ENCODE measurements at regions not wholly inside any gene's neighbourhood (a gene's known extent, or its start where the extent isn't known, plus 50 kb on each side); places are given as distances from the start of the nearest gene placed in this dataset.

DNA sequence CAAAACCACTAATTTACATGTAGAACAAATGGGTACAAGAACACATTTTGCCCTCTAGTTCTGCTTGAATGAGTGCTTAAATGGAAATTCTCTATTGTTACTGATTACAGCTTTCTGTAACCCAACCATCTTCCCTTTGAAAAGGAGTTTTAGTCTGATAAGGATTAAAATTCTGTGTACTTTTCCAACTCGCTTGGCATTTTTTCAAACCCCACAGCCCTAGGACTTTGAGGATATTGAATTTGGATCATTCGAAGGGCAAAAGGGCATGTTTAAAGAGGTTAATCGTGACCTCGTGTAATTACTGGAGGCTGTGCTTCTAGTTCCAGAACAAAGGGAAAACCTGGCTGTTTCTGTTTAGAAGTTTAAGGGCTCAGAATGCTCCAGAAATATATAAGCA is 432.3 kb downstream of the PID1 start:
- no peak for DNase-seq
- no peaks in the 10 kb centered on the region; the same call in 1 of the 2 replicates for H3K9me3 ChIP-seq
- H3K36me3 ChIP-seq, result no peaks in the 10 kb centered on the region
- H3K27me3 ChIP-seq, result no peaks in the 10 kb centered on the region
- H3K4me3 ChIP-seq, result no peak overlapping the region

GRCh38 chr2:228828397-228828796 is 442.7 kb downstream of the PID1 start:
- H3K4me3 ChIP-seq, result no peak overlapping the region
- no peaks in the 10 kb centered on the region for H3K27me3 ChIP-seq
- H3K9me3 ChIP-seq, result no peaks in the 10 kb centered on the region; the same call in 1 of the 2 replicates
- DNase-seq, result no peak
- H3K36me3 ChIP-seq, result no peaks in the 10 kb centered on the region

GRCh38 chr2:228827056-228827700 is 443.9 kb downstream of the PID1 start:
- Histone ChIP-seq H3K9me3 (no peaks in the 10 kb centered on the region; the same call in 1 of the 2 replicates), H3K36me3 (no peaks in the 10 kb centered on the region), H3K4me3 (no peak overlapping the region), H3K27me3 (no peaks in the 10 kb centered on the region)
- DNase-seq, result peak; percentile 5

GRCh38 chr2:228819701-228820100 is 451.4 kb downstream of the PID1 start:
- peaks cover 1% of the 10 kb centered on the region; the same call in 1 of the 2 replicates for H3K9me3 ChIP-seq
- no peaks in the 10 kb centered on the region for H3K36me3 ChIP-seq
- no peak overlapping the region for H3K4me3 ChIP-seq
- no peaks in the 10 kb centered on the region for H3K27me3 ChIP-seq
- no peak for DNase-seq

- Histone ChIP-seq H3K36me3 (no peaks in the 10 kb centered on the region), H3K27me3 (no peaks in the 10 kb centered on the region), H3K9me3 (no peaks in the 10 kb centered on the region), H3K4me3 (no peak overlapping the region)
- DNase-seq, result no peak
Observed at GRCh38 chr2:228802181-228803071, 468.7 kb downstream of the PID1 start.

GRCh38 chr2:228801451-228801850 is 469.6 kb downstream of the PID1 start:
- H3K9me3 ChIP-seq, result no peaks in the 10 kb centered on the region

GRCh38 chr2:228799208-228799588 is 471.9 kb downstream of the PID1 start:
- H3K4me3 ChIP-seq, result no peak overlapping the region
- no peaks in the 10 kb centered on the region for H3K9me3 ChIP-seq
- H3K27me3 ChIP-seq, result no peaks in the 10 kb centered on the region
- H3K36me3 ChIP-seq, result no peaks in the 10 kb centered on the region
- no peak for DNase-seq

More at GRCh38 chr2:228801451-228801850, 469.6 kb downstream of the PID1 start:
- H3K4me3 ChIP-seq, result no peak overlapping the region
- no peaks in the 10 kb centered on the region for H3K36me3 ChIP-seq
- peak; percentile 11 for DNase-seq
- H3K27me3 ChIP-seq, result no peaks in the 10 kb centered on the region

GRCh38 chr2:228798458-228799207 is 472.5 kb downstream of the PID1 start:
- no peaks in the 10 kb centered on the region for H3K9me3 ChIP-seq
- no peak overlapping the region for H3K4me3 ChIP-seq
- H3K36me3 ChIP-seq, result no peaks in the 10 kb centered on the region
- no peaks in the 10 kb centered on the region for H3K27me3 ChIP-seq
- no peak for DNase-seq

DNA sequence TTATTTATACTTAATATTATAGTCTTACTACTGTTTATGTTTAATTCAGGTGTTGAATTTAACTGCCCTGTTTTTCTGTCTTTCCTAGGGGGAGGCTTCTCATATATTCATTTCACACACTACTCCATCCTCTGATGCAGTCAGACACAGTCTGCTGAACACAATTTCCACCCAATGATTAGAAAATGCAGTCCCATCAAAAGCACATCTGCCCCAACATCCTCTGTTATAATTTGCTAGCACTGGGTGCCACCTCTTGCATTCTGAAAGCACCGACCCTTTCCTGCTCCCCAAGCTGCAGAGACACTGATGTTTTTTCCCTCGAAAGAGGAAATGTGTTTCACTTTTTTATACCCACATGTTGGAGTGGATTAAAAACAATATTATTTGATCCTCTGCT is 474.7 kb downstream of the PID1 start:
- Histone ChIP-seq H3K4me3 (no peak overlapping the region), H3K9me3 (no peaks in the 10 kb centered on the region)
- DNase-seq, result no peak

GRCh38 chr2:228793116-228793515 is 478.0 kb downstream of the PID1 start:
- DNase-seq, result no peak
- H3K9me3 ChIP-seq, result no peaks in the 10 kb centered on the region
- no peaks in the 10 kb centered on the region for H3K36me3 ChIP-seq
- no peaks in the 10 kb centered on the region for H3K27me3 ChIP-seq
- H3K4me3 ChIP-seq, result no peak overlapping the region

More for the DNA sequence above, 474.7 kb downstream of the PID1 start:
- Histone ChIP-seq H3K27me3 (no peaks in the 10 kb centered on the region), H3K36me3 (no peaks in the 10 kb centered on the region)

DNA sequence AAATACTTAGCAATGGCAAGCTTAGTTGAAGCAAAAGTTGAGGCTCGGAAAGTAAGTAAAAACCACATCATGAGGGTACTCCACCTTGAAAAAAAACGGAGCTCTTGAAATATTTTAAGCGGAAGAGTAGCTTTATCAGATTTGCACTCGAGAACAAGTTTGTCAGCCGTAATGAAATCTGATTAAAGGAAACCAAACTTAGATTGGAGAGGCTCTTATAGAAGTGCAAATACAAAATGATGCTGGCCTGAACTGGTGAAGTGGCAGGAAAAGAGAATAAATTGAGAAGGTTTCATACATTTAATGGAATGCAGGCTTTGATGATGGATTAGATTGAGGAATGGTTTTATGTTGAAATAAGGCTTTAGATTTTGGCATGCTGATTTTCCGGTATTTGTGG is 484.2 kb downstream of the PID1 start:
- H3K9me3 ChIP-seq, result no peaks in the 10 kb centered on the region
- H3K36me3 ChIP-seq, result no peaks in the 10 kb centered on the region
- no peak overlapping the region for H3K4me3 ChIP-seq
- H3K27me3 ChIP-seq, result no peaks in the 10 kb centered on the region
- DNase-seq, result no peak

- DNase-seq, result no peak
Observed at GRCh38 chr2:228782281-228782680, 488.8 kb downstream of the PID1 start.

GRCh38 chr2:228777855-228778355 is 493.2 kb downstream of the PID1 start:
- no peak for DNase-seq

More at GRCh38 chr2:228782281-228782680, 488.8 kb downstream of the PID1 start:
- Histone ChIP-seq H3K9me3 (no peaks in the 10 kb centered on the region), H3K4me3 (no peak overlapping the region), H3K36me3 (no peaks in the 10 kb centered on the region), H3K27me3 (no peaks in the 10 kb centered on the region)

DNA sequence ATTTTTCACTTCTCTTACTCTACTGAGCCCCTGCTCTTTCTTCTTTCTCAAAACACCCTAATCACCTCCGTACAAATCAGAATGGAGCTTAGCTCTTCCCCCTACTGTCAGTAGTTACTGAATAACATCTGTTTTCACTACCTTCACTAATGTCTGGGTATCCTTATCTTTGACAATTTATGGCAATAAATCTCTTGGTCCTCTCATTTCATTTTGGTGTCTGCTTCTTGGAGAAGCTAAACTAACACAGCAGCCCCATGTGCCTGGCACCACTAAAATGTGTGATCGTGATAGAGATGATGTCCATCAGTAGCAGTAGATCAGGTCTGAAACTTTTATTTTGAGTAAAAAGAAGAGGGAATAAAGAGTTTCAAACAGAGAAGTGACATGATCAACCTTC is 496.5 kb downstream of the PID1 start:
- Histone ChIP-seq H3K36me3 (no peaks in the 10 kb centered on the region; the same call in 1 of the 2 replicates), H3K27me3 (no peaks in the 10 kb centered on the region), H3K9me3 (peaks cover 11% of the 10 kb centered on the region), H3K4me3 (no peak overlapping the region)
- no peak for DNase-seq

More at GRCh38 chr2:228777855-228778355, 493.2 kb downstream of the PID1 start:
- Histone ChIP-seq H3K4me3 (no peak overlapping the region), H3K36me3 (no peaks in the 10 kb centered on the region), H3K27me3 (no peaks in the 10 kb centered on the region), H3K9me3 (no peaks in the 10 kb centered on the region)

DNA sequence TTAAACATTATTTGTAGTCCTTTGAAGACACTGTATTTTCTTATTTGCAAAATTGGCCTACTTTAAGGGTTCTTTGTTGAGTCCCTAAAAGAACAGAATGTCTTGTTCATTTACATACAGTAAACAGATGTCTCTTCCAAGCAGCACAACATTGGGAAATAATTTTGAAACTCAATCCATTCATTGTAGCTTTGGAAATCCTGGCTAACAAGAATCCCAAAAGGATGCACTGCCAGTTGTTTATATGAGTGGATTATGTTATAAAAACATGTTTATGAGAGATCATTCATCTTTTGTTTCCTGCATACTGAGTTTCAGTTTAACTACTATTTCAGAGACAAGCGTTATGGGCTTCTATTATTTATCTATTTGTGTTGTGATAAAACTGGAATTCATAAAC is 499.3 kb downstream of the PID1 start:
- Histone ChIP-seq H3K36me3 (no peaks in the 10 kb centered on the region; the same call in 1 of the 2 replicates), H3K4me3 (no peak overlapping the region), H3K9me3 (peaks cover 11% of the 10 kb centered on the region), H3K27me3 (no peaks in the 10 kb centered on the region)
- DNase-seq, result no peak

DNA sequence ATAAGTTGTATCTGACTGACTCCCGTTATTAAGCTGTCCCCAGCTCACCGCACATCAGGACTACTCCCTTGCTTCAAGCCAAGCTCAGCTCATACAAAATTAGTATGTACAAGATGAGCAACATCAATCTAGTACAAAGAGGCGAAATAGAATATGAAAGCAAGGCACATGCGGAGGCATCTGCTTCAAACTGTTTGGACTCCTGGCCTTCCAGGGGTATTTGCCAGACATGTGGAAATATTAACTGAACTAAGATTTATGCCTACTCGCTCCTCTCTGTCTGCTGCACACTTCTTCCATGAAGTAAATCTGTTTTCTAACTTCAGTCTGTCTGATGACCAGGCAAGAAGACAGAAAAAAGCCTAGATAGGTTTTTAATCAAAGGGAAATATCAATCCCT is 499.8 kb downstream of the PID1 start:
- Histone ChIP-seq H3K36me3 (no peaks in the 10 kb centered on the region; the same call in 1 of the 2 replicates), H3K27me3 (no peaks in the 10 kb centered on the region), H3K9me3 (peaks cover 11% of the 10 kb centered on the region), H3K4me3 (no peak overlapping the region)
- no peak for DNase-seq

DNA sequence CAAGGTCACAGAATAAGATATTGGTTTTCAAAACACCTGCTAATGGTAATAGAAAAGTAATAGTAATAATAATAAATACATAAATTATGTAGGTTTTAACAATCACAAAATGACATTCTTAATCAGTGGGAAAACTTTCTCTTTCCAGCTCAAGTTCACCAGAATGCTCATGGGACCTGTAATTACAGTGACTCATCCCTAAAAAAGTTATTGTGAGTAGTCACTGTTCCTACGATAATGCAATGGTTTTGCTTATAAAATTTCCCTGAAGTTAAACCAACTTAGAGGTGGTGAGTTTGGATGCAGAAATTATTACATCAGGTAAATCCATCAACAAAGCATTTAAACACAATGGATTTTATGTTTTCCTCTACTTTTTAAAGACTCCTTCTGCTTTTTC is 502.3 kb downstream of the PID1 start:
- H3K36me3 ChIP-seq, result no peaks in the 10 kb centered on the region; the same call in 1 of the 2 replicates
- no peak overlapping the region for H3K4me3 ChIP-seq
- DNase-seq, result no peak
- H3K27me3 ChIP-seq, result no peaks in the 10 kb centered on the region
- H3K9me3 ChIP-seq, result peaks cover 11% of the 10 kb centered on the region
